C4-2B (cell line): ENCODE measurements at regions not wholly inside any gene's neighbourhood (a gene's known extent, or its start where the extent isn't known, plus 50 kb on each side); places are given as distances from the start of the nearest gene placed in this dataset.

Experiments used
- ZFX ChIP-seq: fragments of 450-650 bp; IDR thresholded peaks from 2 replicates; pipeline ENCODE4 v1.6.1; 2017
- TF ChIP-seq, protein P1 (sequence below): fragments of 450-650 bp; conservative IDR thresholded peaks from 2 replicates; pipeline ENCODE4 v1.5.1; 2017; ENCODE audit warnings: mild to moderate bottlenecking

DNA sequence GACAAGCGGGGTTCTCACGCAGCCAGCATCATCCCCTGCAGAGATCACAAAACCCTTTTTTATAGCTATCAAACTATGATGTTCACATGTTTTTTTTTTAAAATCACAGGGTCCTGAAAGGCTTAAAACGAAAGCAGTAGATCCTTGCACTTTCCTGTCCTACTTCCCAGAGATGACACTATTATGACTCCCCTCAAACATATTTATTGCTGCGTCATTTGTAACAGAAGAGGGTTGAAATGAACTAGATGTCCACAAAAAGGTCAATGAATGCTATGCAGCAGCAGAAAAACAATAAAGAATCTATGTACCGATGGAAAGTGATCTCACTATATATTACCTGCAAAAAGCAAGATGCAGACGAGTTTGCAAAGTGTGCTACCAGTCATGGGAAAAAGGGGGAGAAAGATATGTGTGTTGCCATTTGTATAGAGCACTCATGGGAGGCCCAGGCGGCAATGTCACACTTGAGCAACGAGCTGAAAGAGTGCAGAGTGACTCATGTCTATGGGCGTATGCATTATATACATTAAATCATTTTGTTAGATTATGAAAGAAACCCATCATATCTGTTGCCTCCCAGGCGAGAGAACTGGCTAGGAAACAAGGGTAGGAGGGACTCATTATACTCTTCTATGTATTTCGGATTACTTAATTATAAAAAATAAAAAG, 68.9 kb upstream of the PARP1 start:
- TF ChIP-seq, protein P1, sequence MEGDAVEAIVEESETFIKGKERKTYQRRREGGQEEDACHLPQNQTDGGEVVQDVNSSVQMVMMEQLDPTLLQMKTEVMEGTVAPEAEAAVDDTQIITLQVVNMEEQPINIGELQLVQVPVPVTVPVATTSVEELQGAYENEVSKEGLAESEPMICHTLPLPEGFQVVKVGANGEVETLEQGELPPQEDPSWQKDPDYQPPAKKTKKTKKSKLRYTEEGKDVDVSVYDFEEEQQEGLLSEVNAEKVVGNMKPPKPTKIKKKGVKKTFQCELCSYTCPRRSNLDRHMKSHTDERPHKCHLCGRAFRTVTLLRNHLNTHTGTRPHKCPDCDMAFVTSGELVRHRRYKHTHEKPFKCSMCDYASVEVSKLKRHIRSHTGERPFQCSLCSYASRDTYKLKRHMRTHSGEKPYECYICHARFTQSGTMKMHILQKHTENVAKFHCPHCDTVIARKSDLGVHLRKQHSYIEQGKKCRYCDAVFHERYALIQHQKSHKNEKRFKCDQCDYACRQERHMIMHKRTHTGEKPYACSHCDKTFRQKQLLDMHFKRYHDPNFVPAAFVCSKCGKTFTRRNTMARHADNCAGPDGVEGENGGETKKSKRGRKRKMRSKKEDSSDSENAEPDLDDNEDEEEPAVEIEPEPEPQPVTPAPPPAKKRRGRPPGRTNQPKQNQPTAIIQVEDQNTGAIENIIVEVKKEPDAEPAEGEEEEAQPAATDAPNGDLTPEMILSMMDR, result no peak
- no peak for TF ChIP-seq ZFX
